Epithelial cell of esophagus (primary cell): ENCODE measurements at regions not wholly inside any gene's neighbourhood (a gene's known extent, or its start where the extent isn't known, plus 50 kb on each side); places are given as distances from the start of the nearest gene placed in this dataset.
A peak's percentile ranks its signal among the peaks of the same experiment; 100 is the strongest.

Experiments used
- DNase-seq: peaks from one replicate; pipeline ENCODE4 v3.0.0; 2010; ENCODE audit warnings: low read depth
- H3K4me3 ChIP-seq: 2 replicates; pipeline ENCODE4 v1.5.1; 2011; ENCODE audit warnings: mild to moderate bottlenecking, low read length, control low read depth
- TF ChIP-seq, protein P1 (sequence below): IDR thresholded peaks from 2 replicates; pipeline ENCODE4 v1.5.1; 2011; ENCODE audit warnings: low read depth, mild to moderate bottlenecking, low read length, control low read depth, inconsistent platforms; ENCODE audit not compliant: insufficient read depth; ENCODE audit errors: missing control alignments

DNA sequence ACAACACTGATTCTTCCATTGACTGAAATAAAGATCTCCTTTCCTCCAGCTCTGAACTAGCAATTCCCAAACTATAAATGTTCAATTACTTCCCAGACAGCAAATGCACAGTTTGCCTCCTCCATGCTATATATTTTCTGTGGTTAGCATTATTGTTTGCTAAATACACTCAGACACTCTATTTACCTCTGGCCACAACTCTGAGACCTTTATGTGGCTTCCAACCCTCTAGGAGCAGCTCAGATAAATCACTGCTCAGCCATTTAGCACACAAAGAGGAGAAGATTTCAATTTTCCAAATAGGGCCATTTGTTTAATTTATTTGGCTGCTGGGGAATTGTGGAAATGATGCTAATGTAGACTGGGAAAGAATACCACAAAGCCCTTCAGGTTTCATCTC lies 202.0 kb downstream of the SPTSSA start:
- TF ChIP-seq, protein P1, sequence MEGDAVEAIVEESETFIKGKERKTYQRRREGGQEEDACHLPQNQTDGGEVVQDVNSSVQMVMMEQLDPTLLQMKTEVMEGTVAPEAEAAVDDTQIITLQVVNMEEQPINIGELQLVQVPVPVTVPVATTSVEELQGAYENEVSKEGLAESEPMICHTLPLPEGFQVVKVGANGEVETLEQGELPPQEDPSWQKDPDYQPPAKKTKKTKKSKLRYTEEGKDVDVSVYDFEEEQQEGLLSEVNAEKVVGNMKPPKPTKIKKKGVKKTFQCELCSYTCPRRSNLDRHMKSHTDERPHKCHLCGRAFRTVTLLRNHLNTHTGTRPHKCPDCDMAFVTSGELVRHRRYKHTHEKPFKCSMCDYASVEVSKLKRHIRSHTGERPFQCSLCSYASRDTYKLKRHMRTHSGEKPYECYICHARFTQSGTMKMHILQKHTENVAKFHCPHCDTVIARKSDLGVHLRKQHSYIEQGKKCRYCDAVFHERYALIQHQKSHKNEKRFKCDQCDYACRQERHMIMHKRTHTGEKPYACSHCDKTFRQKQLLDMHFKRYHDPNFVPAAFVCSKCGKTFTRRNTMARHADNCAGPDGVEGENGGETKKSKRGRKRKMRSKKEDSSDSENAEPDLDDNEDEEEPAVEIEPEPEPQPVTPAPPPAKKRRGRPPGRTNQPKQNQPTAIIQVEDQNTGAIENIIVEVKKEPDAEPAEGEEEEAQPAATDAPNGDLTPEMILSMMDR: no peak
- H3K4me3 ChIP-seq: no peak overlapping the region
- DNase-seq: no peak

DNA sequence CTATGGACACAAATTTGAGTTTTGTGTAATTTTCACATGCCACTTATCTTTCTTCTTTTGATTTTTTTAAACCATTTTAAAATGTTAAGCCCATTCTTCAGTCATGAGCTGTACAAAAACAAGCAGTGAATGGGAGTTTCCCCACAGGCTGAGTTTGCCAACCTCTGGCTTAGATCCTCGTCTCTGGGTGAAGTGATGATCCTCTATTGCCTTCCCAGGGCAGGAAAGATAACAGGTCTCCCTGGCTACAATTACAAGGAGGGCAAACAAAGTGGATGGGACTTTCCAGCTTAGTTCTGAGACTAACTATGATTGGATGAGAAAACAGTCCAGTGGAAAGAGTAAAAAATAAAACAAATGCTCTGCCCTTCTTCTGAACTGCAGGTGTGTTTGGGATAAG lies 203.7 kb downstream of the SPTSSA start:
- DNase-seq: peak; percentile 71
- H3K4me3 ChIP-seq: no peak overlapping the region
- TF ChIP-seq, protein P1: no peak

DNA sequence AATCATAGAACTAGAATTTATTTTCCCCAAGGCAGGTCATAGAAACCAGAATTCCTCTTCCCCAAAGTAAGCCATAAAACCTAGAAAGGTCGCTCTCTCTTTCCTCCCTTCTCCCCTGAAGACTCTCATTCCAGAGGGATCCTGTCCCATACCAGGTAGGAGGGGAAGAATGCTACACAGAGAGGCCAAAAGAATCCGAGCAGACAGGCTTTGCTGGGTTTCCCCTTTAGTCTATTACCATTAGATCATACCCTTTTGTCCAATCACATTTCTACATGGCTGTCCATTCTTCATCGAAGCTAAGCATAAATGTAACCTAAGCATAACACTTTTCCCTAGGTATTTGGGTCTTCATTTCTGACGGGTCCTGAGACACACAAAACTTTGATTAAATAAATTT lies 204.5 kb downstream of the SPTSSA start:
- DNase-seq: peak; percentile 67
- TF ChIP-seq, protein P1: no peak
- H3K4me3 ChIP-seq: no peak overlapping the region

DNA sequence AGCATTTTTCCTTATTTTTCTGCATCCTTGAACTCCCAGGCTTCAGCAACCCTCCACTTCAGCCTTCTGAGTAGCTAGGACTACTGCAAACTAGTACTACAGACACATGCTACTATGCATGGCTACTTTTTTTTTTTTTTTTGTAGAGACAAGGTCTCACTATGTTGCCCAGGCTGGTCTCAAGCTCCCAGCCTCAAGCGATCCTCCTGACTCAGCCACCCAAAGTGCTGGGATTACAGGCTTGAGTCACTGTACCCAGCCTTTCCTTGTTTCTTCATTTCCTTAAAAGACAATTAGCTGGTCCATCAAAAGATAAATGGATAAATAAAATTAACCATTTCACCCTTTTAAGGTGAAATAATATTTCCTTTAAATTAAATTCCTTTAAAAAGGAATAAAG lies 205.8 kb downstream of the SPTSSA start:
- H3K4me3 ChIP-seq: no peak overlapping the region
- TF ChIP-seq, protein P1: no peak
- peak; percentile 88 for DNase-seq

DNA sequence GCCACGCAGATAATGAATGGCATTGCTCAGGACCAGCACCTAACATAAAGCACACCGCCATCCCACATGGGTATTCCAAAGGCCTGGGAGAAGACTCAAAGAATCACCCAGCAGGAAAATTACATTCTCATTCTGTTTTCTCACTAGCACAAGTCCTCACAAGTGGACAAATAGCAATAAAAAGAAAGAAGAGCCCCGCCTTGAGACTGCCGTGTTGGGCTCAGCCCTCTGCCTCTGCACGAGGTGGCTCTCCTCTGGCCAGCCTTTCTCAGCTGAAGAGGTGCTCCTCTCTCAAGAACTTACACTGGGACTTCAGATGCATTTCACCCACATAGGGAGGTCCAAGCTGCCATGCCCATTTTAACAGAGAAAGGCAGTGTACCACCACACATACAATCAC lies 207.5 kb downstream of the SPTSSA start:
- no peak overlapping the region for H3K4me3 ChIP-seq
- TF ChIP-seq, protein P1: no peak
- DNase-seq: peak; percentile 51

DNA sequence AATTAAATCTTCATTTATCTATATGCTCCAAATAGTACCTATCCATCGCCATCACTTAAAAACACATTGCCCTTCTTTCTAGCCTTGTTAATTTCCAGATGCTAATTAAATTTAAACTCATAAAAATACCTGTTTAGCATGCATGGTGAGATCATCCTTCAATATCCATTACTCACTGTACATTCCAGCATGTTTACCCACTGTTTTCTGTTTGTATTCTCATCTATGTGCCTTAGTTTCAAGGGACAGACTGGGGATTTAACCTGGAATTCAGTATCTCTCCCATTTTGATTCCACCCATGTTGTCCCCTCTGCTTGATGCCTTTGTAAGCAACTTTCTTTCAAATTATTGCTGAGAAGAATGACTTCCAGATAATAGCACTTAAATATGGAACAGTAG lies 208.0 kb downstream of the SPTSSA start:
- TF ChIP-seq, protein P1: no peak
- no peak overlapping the region for H3K4me3 ChIP-seq
- peak; percentile 67 for DNase-seq

DNA sequence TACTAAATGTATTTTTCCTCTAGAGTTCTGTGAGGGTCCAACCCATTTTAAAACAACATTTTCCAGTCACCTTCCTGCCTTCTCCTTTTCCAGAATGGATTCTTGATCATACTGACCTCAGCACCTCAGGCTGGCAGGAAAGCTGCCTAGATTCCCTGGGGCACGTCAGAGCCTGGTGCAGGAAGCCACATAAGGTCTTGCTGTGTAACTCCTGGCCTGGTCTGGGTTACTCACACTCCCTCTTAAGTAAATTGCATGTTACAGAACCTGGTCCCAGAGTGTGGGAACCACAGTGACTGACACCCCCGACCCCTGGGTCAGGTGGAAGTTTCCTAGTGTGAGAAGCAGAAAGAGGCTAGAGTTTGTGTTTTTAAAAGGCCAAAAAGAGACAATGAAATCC lies 209.8 kb downstream of the SPTSSA start:
- DNase-seq: peak; percentile 90
- no peak overlapping the region for H3K4me3 ChIP-seq
- TF ChIP-seq, protein P1: no peak
